Endothelial cell (in vitro differentiated cells): ENCODE measurements at regions not wholly inside any gene's neighbourhood (a gene's known extent, or its start where the extent isn't known, plus 50 kb on each side); places are given as distances from the start of the nearest gene placed in this dataset.

Experiments used
- DNase-seq: peaks from one replicate; pipeline ENCODE4 v3.0.0; 2021; ENCODE audit warnings: low spot score
- H3K27ac Mint-ChIP-seq: one replicate; pipeline ENCODE4 v1.8.0; 2021; ENCODE audit warnings: mixed read lengths, inconsistent platforms; ENCODE audit not compliant: unreplicated experiment
- H3K27me3 Mint-ChIP-seq: one replicate; pipeline ENCODE4 v1.8.0; 2021; ENCODE audit warnings: mild to moderate bottlenecking, moderate library complexity, mixed read lengths, inconsistent platforms; ENCODE audit not compliant: unreplicated experiment
- H3K36me3 Mint-ChIP-seq: one replicate; pipeline ENCODE4 v1.8.0; 2021; ENCODE audit warnings: mild to moderate bottlenecking, low read depth, mixed read lengths, inconsistent platforms; ENCODE audit not compliant: unreplicated experiment
- H3K4me1 Mint-ChIP-seq: one replicate; pipeline ENCODE4 v1.8.0; 2021; ENCODE audit warnings: mild to moderate bottlenecking, mixed read lengths, inconsistent platforms; ENCODE audit not compliant: unreplicated experiment
- H3K4me3 Mint-ChIP-seq: one replicate; pipeline ENCODE4 v1.8.0; 2021; ENCODE audit warnings: mild to moderate bottlenecking, mixed read lengths, inconsistent platforms; ENCODE audit not compliant: unreplicated experiment
- H3K9me3 Mint-ChIP-seq: one replicate; pipeline ENCODE4 v1.8.0; 2021; ENCODE audit warnings: mixed read lengths, inconsistent platforms; ENCODE audit not compliant: unreplicated experiment
- TF ChIP-seq, protein P1 (sequence below): fragments of 200-600 bp; sonication (generic); IDR thresholded peaks from one replicate; pipeline ENCODE4 v1.5.0; 2021; ENCODE audit warnings: antibody characterized with exemption; ENCODE audit not compliant: unreplicated experiment

DNA sequence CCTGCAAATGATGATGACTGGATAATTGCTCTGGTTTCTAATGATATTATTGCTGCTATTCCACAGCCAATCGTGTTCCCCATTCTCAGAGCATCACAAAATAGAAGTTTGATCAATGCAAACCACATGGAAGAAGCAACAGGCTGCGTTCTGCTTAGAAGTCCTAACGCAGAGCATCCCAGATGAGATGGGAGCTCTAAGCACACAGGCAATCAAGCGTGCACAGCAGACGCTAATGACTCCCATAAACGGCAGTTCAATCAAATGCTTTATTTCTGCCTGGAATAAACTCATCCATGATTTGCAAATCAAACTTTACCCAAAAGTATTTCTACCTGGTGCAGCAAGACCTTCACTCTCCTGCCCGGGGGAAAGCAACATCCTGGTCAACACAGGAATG is 304.2 kb downstream of the FBXO15 start:
- TF ChIP-seq, protein P1, sequence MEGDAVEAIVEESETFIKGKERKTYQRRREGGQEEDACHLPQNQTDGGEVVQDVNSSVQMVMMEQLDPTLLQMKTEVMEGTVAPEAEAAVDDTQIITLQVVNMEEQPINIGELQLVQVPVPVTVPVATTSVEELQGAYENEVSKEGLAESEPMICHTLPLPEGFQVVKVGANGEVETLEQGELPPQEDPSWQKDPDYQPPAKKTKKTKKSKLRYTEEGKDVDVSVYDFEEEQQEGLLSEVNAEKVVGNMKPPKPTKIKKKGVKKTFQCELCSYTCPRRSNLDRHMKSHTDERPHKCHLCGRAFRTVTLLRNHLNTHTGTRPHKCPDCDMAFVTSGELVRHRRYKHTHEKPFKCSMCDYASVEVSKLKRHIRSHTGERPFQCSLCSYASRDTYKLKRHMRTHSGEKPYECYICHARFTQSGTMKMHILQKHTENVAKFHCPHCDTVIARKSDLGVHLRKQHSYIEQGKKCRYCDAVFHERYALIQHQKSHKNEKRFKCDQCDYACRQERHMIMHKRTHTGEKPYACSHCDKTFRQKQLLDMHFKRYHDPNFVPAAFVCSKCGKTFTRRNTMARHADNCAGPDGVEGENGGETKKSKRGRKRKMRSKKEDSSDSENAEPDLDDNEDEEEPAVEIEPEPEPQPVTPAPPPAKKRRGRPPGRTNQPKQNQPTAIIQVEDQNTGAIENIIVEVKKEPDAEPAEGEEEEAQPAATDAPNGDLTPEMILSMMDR: no peak
- no peak overlapping the region for H3K4me3 Mint-ChIP-seq
- H3K4me1 Mint-ChIP-seq: peaks cover 2% of the 10 kb centered on the region
- no peaks in the 10 kb centered on the region for H3K36me3 Mint-ChIP-seq
- no peak for DNase-seq
- H3K9me3 Mint-ChIP-seq: no peaks in the 10 kb centered on the region
- no peaks in the 10 kb centered on the region for H3K27me3 Mint-ChIP-seq
- H3K27ac Mint-ChIP-seq: no peak overlapping the region

DNA sequence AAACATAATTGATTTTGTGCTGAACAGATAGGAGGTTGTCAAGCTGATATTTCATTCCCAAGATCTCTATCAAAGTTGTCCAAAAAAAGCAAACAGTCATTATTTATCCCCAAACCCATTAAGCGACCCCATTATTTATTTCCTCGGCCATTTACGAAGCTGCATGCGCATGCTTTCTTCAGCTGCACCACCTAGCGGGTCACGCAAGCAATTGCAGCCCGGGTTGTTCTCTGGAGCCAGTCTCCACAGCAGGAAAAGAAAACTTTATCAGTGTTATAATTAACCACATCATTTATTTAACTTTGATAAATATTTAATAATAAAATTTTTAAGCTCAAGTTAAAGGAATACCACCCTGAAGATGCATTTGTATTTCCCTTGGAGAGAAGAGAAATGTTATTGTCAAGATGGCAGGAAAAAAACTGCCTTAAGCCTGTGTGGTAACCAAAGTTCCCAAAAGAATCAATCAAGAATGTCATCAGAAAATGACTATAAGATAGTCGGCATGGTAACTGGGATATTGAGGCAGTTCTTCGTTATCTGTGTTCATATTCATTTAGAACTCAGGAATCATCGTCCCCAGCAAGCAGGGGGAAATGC is 304.7 kb downstream of the FBXO15 start:
- no peak overlapping the region for H3K27ac Mint-ChIP-seq
- TF ChIP-seq, protein P1: peak; percentile 99
- no peaks in the 10 kb centered on the region for H3K4me1 Mint-ChIP-seq
- H3K9me3 Mint-ChIP-seq: no peaks in the 10 kb centered on the region
- H3K27me3 Mint-ChIP-seq: no peaks in the 10 kb centered on the region
- H3K4me3 Mint-ChIP-seq: no peak overlapping the region
- no peaks in the 10 kb centered on the region for H3K36me3 Mint-ChIP-seq
- DNase-seq: peak; percentile 73

DNA sequence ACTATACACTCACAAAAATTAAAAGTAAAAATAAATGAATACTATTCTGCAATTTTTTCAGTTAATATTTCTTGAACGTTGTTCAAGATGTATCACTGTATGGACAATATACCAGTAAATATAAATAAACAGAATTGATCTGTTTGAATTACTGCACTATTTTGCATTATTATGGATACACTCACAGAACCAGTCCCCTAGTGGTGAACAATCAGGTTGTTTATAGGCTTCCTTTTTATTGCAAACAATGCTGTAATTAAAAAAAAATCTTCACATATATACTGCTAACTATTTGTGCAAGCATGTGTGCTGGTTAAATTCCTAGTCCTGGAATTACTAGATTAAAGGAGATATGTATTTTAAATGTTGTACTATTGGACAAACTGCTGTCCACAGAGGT is 306.0 kb downstream of the FBXO15 start:
- no peaks in the 10 kb centered on the region for H3K4me1 Mint-ChIP-seq

DNA sequence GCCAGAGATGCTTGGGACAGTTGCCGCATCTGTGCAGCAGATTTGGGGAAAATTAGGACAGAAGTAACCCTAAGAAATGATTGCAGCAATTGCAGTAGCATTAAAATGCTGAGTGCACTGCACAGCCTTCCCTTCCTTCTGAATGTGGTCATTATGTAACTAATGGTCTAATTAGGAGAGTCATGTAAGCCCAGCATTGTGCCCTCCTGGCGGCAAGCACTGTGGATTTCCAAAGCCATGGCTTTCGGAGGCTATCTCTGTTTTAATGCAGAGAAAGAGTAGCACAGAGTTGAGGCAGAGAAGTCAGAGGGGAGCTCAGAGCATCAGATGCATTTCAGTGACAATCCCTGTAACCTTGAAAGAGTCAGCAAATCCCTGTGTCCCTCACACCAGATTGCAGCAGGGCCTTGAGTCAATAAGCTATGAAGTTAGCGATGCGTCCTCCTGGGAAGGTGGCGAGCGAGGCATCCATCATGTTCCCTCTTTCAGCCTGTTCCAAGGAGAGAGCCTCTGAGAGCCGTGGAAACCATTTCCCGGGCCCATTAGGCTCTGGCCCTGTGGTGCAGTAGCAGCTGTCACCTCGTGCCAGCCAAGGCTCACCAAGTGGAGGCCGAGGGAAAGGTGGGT is 307.2 kb downstream of the FBXO15 start:
- H3K27me3 Mint-ChIP-seq: no peaks in the 10 kb centered on the region
- H3K4me3 Mint-ChIP-seq: no peak overlapping the region
- no peaks in the 10 kb centered on the region for H3K9me3 Mint-ChIP-seq
- DNase-seq: no peak
- H3K4me1 Mint-ChIP-seq: no peaks in the 10 kb centered on the region
- TF ChIP-seq, protein P1: no peak
- H3K36me3 Mint-ChIP-seq: no peaks in the 10 kb centered on the region
- H3K27ac Mint-ChIP-seq: no peak overlapping the region

More for the DNA sequence above, 306.0 kb downstream of the FBXO15 start:
- DNase-seq: no peak
- H3K36me3 Mint-ChIP-seq: no peaks in the 10 kb centered on the region
- H3K27ac Mint-ChIP-seq: no peak overlapping the region
- TF ChIP-seq, protein P1: peak; percentile 65
- no peaks in the 10 kb centered on the region for H3K27me3 Mint-ChIP-seq
- no peak overlapping the region for H3K4me3 Mint-ChIP-seq
- H3K9me3 Mint-ChIP-seq: no peaks in the 10 kb centered on the region

DNA sequence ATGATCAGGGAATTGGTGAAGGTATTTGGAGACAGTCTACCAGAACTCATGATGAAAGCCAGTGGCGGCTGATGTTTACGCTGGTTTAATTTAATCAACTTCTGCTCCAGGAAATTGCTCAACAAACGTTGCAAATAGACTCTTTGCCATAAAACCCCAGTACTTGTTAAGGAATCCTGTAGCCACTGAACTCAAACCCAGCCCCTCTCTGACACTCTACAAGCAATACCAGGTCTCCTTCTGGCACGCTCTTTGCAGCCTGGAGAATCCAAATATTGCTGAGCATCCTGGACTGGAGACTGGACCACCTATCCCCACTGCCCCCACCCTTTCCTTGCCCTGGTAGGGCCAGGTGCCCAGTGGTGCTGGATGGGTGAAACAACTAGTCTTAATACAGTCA is 308.2 kb downstream of the FBXO15 start:
- Mint-ChIP-seq H3K4me1 (no peaks in the 10 kb centered on the region), H3K4me3 (no peak overlapping the region), H3K9me3 (no peaks in the 10 kb centered on the region), H3K27ac (no peak overlapping the region), H3K27me3 (no peaks in the 10 kb centered on the region), H3K36me3 (no peaks in the 10 kb centered on the region)
- no peak for DNase-seq
- TF ChIP-seq, protein P1: no peak
